GM21786 (cell line): ENCODE measurements at regions not wholly inside any gene's neighbourhood (a gene's known extent, or its start where the extent isn't known, plus 50 kb on each side); places are given as distances from the start of the nearest gene placed in this dataset.
"Not testable (repeated sequence)": the region's sequence is repeated elsewhere in the genome, so short reads cannot be mapped to it uniquely, and the experiment has no call there.

Source experiments
- ATAC-seq: cut with Tn5 transposase; IDR thresholded peaks from one replicate; pipeline ENCODE4 v1.9.1; 2021; ENCODE audit not compliant: unreplicated experiment

DNA sequence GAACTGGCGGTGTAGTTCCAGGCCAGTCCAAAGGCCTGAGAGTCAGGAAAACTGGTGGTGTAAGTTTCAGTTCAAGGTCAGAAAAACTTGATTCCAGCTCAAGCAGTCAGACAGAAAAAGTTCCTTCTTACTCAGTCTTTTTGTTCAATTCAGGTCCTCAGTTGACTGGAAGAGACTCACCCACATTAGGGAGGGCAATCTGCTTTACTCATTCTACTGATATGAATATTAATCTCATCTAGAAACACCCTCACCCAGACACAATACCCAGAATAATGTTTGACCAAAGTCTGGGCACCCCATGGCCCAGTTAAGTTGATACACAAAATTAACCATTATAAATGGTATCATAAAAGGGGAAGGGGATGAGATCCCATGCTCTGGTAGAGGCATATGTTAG lies 50.1 kb upstream of the LTA4H start:
- no peak for ATAC-seq

DNA sequence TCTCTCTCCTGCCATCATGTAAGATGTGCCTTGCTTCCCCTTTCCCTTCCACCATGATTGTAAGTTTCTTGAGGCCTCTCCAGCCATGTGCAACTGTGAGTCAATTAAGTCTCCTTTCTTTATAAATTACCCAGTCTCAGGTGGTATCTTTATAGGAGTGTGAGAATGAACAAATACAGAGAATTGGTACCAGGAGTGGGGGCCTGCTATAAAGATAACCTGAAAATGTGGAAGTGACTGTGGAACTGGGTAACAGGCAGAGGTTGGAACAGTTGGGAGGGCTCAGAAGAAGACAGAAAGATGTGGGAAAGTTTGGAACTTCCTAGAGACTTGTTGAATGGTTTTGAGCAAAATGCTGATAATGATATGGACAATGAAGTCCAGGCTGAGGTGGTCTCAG lies 50.8 kb upstream of the LTA4H start:
- ATAC-seq: not testable (repeated sequence)

DNA sequence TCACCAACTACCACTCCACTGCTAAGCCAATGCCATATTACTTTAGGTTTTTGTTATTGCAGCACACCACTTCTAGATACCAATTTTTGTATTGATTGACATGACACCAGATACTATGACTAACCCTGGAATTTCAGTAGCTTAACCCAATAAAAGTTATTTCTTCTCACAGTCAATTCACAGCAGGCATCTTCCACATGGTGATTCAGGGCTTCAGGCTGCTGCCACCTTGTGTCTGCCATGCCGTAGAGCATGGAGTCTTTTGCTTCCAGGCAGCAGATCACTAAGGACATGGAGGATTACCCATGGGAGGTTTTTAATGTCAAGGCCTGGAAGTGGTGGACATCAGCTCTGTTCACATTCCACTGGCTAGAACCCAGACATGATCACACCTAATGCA lies 56.4 kb upstream of the LTA4H start:
- ATAC-seq: no peak

DNA sequence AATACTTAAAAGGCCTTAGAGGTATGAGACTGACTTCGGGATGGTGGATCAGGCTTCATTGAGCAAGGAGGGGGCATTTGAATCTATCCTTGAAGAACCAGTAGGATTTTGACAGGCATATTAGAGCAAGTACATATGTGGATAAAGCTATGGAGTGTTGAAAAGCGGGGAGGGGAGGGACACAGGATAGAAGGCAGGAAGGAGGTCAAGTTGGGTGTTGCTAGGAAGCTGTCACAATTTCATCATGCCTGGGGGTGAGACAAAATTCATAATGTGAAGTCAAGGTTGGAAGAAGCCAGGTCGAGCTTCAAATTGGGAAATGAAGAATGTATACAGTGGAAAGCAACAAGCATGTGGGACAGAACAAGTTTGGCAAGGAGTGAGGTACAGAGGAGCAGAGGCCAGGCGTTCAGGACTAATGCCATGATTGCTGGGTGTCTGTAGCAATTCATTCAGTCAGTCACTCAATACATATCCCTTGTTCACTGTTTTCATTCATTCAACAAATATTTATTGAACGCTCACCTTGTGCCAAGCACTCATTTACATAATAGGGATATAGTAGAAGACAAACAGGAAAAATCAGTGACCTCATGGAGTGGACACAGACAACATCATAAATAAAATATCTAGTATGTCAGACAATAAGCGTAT lies 58.3 kb upstream of the LTA4H start:
- ATAC-seq: no peak

DNA sequence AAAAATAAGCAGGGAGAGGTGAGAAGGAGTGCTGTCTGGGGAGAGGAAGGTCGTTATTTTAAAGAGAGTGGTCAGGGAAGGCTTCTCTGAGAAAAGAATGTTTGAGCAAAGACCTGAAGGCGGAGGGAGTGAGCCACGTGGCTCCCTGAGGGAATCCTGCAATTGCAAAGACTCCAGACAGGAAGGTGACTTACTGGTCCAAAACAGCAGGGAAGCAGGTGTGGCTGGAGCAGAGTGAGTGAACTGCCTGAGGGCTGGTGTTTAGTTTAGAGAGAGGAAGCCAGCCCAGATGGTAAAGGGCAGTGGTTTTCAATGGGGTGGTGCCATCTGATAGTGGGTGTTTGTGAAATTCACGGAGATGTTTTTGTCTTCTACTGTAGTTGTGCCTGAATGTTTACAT lies 58.8 kb upstream of the LTA4H start:
- no peak for ATAC-seq

DNA sequence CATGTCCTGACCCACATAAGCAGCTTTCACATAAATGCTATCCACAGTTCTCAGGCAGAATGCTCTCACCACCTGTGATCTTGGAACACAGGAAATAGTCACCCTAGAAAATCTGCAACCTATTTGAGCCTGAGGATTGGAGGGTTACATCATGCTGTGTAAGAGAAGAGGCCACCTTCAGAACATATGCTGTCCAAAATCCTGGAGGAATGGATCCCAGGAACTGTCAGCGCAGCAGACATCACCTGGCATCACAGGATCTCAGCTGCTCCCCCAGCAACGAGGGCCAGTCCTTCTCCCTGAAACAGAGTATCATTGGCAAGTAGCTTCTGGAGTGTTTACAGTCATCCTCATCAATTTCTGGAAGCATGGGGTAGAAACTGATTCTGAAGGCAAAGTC lies 63.2 kb upstream of the LTA4H start:
- no peak for ATAC-seq

DNA sequence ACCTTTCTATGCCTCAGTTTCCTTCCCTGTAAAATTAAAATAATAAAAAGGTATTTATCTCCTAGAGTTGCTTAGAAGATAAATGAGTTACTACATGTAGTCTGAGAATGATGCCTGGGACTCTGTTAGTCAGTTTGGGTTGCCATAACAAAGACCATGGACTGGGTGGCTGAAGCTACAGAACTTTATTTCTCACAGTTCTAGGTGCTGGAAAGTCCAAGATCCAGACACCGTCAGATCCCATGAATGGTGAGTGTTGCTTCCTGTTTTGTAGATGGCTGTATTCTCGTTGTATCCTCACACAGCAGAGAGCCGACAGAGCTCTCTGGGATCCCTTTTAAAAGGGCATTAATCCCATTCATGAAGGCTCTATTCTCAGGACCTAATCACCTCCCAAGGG lies 64.0 kb upstream of the LTA4H start:
- ATAC-seq: no peak

DNA sequence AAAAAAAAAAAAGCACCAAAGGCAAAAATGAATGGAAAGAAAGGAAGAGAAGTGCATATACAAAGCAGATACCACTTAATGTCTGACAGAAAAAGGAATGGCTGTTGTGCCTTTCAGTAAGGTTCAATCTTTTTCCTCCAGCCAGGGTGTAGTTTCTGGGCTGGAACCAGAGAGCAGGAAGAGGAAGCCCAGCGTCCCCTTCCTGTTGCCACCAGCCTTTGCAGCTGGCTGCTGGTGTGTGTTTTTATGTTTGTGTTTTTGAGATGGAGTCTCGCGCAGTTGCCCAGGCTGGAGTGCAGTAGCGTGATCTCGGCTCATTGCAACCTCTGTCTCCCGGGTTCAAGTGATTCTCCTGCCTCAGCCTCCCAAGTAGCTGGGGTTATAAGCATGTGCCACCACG lies 64.6 kb upstream of the LTA4H start:
- no peak for ATAC-seq

DNA sequence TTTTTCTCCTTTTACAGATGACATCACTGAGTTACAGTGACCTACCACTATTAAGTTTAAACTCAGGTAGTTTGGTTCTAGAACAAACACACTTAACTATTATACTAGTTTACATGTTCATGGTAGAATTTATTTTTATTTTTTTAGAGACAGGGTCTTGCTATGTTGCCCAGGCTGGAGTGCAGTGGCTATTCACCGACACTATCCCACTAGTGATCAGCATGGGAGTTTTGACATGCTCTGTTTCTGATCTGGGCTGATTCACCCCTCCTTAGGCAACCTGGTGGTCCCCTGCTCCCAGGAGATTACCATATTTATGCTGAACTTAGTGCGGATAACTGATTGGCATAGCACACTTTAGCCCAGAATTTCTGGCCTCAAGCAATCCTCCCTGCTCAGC lies 66.4 kb upstream of the LTA4H start:
- ATAC-seq: no peak

DNA sequence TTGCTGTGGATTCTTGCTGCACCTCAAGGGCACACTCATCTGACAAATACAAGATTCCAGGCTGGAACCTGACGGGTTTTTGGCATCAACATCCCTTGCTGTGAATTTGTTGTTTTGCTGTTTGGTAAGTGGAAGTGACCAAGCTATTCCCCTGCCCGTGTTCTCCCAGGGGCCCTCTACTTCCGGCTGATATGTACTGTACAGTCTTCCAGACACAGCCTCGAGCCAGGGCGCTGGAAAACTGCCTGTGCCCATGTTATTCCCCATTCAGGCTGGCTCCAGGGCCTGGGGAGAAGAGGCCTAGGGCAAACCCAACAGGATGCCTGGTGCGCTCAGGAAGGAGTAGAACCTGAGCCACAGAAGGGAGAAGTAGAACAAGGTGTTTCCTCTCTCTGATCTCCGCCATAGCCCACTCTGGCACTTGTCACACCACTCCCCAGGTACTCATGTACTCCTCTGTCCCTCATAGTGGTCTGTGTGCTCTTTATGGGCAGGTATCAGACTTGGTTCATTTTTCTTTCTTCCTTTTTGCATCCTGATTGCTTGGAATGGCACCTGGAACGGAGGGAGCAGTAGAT lies 67.8 kb upstream of the LTA4H start:
- ATAC-seq: no peak

DNA sequence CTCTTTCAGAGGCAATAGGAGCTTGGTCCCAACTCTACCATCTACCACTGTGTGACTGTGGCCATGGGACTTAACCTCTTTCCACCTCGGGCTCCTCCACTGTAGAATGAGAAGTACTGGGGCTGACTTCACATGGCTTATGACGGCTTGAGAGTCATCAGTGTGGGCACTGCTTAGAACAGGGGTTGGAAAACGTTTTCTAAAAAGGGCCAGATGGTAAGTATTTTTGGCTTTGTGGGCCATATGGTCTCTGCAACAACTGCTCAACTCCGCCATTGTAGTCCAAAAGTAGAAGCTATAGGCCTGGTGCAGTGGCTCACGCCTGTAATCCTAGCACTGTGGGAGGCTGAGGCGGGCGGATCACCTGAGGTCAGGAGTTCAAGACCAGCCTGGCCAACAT lies 69.2 kb upstream of the LTA4H start:
- no peak for ATAC-seq

DNA sequence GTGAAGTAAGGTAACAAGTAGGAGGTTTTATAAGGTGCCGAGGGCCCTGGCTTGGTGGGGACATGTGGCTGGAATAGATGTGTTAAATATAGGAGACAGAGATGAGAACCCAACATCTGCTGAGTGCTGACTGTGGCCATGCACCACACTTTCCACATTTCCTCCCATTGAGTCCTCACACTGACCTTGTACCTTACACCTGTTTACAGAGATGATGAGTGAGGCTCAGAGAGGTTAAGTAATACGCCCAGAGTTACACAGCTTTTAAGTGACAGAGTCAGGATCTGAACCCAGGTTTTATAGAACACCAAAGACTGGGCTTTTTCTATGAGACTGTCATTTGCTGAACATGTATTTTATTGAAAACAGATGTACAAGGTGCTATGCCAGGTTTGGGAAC lies 70.8 kb upstream of the LTA4H start:
- no peak for ATAC-seq

DNA sequence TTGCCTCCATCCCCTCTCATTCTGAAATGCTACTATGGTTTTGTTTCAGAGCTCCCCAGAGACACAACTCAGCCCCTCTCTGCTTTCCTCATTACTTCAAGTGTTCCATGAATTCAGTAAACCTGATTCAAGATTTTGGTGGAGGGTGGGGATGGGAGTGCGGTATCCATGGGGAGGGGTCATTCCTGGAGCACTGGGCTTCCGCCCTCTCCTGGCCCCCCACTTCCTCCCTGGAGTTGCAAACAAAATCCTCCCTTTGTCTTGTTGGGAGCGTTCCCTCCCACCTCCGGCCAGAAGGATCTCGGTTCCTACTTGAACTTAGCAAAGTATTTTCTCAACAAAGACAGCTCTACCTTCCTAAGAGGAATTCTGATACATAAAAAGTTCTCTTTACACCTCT lies 71.8 kb upstream of the LTA4H start:
- no peak for ATAC-seq

DNA sequence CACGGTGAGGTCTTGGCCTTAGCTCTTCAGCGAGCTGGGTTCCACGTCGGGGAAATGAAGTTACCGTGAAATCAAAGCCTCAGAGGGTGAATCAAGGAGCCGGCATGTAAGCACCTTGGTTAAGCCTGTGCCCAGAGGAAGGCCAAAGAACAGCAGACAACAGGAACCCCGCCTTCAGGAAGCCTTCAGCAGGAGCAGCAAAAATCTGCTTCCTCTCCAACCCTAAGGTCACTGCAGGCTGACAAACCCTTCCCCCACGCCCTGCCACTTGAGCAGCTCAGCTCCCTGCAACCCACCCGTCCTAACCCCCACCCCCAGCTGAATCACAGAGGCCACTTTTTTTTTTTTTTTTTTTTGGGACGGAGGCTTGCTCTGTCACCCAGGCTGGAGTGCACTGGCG lies 72.9 kb upstream of the LTA4H start:
- no peak for ATAC-seq

DNA sequence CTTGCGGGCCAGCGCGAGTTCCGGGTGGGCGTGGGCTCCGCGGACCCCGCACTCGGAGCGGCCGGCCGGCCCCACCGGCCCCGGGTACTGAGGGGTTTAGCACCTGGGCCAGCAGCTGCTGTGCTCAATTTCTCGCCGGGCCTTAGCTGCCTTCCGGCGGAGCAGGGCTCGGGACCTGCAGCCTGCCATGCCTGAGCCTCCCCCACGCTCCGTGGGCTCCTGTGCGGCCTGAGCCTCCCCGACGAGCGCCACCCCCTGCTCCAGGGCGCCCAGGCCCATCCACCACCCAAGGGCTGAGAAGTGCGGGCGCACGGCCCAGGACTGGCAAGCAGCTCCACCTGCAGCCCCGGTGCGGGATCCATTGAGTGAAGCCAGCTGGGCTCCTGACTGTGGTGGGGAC lies 73.6 kb upstream of the LTA4H start:
- ATAC-seq: not testable (repeated sequence)

DNA sequence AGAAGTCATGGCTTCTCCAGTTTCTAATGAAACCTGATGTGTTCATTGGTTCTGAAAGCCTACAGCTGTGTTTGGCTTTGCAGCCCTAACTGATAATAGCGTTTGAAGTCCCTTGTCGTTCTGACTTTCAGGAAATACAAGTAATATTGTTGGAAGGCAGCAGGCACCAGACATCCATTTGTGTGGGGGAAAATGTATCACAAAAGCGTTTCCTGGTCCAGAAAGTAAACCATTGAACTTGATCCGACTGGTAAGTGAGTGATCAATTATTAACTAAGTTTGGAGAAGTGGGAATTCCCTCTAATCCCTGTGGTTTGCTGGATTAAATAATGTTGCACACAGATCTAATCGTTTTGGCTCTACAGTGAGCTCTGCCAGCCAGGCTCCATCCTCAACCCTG lies 77.3 kb upstream of the LTA4H start:
- no peak for ATAC-seq

DNA sequence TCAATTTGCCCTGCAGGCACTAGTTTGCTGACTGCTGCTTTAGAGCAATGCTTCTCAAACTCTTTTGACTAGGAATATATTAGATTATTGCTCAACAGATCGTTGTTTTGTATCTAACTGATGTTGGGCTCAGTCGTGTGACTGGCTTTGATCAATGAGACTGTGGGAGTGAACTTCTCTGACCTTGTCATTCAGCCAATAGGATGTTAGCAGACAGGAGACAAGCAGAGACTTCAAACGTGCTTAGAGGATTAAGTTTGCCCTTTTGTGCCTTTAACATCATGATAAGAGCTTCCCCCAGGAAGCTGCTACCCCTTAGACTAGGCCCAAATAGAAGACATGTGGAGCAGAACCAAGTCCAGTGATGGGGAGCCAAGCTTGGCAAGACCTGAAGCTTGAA lies 76.7 kb upstream of the ELK3 start:
- ATAC-seq: no peak

DNA sequence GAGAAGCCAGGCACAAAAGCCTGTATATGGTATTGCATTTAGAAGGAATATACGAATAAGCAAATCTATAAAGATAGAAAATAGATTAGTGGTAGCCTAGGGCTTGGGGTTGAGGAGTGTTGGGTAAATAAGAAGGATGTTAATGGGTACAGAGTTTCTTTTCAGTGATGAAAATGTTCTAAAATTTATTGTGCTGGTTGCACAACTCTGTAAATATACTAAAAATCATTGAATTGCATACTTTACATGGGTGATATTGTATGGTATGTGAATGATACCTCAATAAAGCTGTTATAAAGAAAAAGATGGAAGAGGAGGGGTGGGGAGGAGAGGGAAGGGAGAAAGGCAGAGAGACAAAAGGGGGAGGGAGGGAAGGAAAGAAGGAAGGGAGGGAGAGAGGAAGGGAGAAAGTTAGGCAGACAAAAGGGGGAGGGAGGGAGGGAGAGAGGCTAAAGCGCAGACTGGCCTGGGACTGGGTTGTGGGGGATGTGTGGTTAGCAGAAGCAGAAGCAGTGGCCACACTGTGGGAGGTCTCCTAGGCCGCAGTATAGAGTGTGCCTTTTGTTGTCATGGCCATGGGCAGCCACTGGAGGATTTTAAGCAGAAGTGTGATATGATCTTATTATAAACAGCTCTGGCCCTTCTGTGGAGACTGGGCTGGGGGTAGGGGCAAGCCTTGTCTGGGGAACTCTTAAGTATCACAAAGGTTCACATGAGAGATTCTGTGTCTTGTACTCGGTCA lies 73.6 kb upstream of the ELK3 start:
- ATAC-seq: peak; percentile 62

DNA sequence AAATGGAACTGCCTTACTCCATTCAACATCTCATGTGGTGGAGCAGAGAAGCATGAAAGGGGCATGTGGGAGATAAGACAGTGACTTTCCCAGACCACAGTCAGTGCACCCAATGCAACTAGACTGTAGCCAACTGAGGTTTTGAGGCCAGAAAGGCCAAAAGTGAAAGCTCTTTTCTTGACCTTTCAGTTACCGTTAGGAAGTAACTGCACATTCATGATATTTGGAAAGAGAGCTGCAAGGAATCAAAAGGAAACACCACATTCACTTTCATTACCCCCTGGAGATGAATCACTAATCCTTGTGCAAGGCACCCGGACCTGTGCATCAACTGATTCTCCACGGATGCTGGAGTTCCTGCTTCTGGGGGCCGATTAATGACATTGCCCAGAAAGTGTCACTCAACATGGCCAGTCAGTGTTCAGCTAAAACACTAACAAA lies 72.9 kb upstream of the ELK3 start:
- peak; percentile 68 for ATAC-seq

DNA sequence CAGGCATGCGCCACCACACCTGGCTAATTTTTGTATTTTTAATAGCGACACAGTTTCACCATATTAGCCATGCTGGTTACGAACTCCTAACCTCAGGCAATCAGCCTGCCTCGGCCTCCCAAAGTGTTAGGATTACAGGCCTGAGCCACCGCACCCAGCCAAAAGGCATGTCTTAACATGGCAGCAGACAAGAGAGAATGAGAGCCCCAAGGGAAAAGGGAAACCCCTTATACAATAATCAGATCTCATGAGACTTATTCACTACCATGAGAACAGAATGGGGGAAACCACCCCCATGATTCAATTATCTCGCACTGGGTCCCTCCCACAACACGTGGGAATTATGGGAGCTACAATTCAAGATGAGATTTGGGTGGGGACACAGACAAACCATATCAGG lies 65.9 kb upstream of the ELK3 start:
- not testable (repeated sequence) for ATAC-seq

DNA sequence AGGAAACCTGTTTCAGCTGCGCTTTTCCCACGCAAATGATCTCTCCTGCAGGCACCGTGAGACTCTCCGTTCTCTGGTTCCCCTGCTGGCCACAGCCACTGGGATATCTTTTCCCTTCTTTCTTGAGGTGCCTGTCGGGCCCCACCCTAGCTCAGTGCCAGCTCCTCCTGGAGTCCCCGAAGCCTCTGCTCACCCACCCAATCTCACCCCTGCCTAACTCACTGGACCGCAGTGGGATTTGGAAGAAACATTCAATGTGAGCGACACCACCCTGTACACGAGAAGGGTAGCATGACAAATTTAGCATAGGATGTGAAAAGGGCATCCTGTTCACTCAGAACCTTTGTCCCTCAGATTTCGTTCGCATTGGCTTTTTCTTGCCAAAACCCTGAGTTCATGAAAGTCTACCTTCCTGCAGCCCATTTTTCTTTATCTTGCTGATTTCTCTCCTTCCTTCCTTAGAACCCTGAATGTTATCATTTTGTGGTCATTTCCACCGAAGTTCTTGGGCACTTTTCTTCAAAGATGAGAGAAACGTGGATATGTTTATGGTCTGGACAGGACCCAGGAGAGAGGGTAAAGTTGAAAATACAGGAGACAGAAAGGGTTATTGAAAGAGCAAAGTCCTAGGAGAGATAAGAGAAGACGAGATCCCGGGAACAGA lies 63.6 kb upstream of the ELK3 start:
- ATAC-seq: no peak

DNA sequence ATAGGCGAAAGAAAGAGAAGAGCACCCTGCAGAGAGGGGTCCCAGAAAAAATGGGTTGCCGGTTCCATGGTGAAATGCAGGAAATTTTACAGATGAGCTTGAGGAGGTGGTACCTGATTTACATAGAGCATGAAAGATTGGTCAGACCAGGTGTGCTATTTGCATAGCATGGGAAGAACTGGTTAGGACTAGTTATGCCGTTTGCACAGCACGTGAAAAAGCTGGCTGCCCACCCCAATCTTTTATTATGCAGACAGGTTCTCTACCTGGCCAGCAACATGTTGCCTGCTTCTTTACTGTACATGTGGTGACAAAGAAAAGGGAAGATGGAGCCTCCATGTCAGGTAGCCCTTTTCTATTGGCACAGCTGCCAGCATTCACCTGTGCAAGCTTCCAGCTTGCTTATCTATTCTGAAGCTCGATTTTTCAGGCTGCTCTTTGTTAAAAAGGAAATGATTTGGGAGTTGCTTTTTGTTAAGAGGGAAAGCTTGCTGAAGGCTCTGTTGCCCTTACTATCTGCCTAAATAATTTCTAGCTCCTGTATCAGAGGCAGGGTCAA lies 62.9 kb upstream of the ELK3 start:
- ATAC-seq: no peak
